ENCODE measurements at regions not wholly inside any gene's neighbourhood (a gene's known extent, or its start where the extent isn't known, plus 50 kb on each side); places are given as distances from the start of the nearest gene placed in this dataset.

- TF ChIP-seq CTCF (IDR thresholded peaks at IDR 0.05): no peak
- no peaks in the 10 kb centered on the region for H3K9me3 ChIP-seq (ENCODE audit: control insufficient read depth, low read length)
- no peak overlapping the region for H3K27ac ChIP-seq
- H3K27me3 ChIP-seq (ENCODE audit: control insufficient read depth, insufficient read depth, low read length): no peaks in the 10 kb centered on the region
- H3K9ac ChIP-seq: no peak overlapping the region
- H3K4me1 ChIP-seq: no peaks in the 10 kb centered on the region
- no peak overlapping the region for H2AFZ ChIP-seq
- no peaks in the 10 kb centered on the region for H3K79me2 ChIP-seq
- no peak overlapping the region for H3K4me3 ChIP-seq (ENCODE audit: low read depth, low read length)
- no peak overlapping the region for H3K4me2 ChIP-seq (ENCODE audit: low read length)
- no peaks in the 10 kb centered on the region for H3K36me3 ChIP-seq (ENCODE audit: control insufficient read depth, insufficient read depth, low read length)
These were observed 185.4 kb downstream of the RAB11FIP2 start for GRCh38 chr10:117861329-117861728.

- Histone ChIP-seq H3K27me3 (ENCODE audit: control insufficient read depth, insufficient read depth, low read length) (no peaks in the 10 kb centered on the region), H3K4me3 (ENCODE audit: low read depth, low read length) (no peak overlapping the region), H2AFZ (no peak overlapping the region), H3K4me2 (ENCODE audit: low read length) (no peak overlapping the region), H3K9ac (no peak overlapping the region), H3K9me3 (ENCODE audit: control insufficient read depth, low read length) (no peaks in the 10 kb centered on the region), H3K4me1 (no peaks in the 10 kb centered on the region), H3K79me2 (no peaks in the 10 kb centered on the region), H3K27ac (no peak overlapping the region), H3K36me3 (ENCODE audit: control insufficient read depth, insufficient read depth, low read length) (no peaks in the 10 kb centered on the region)
- TF ChIP-seq CTCF (IDR thresholded peaks at IDR 0.05): no peak
These were observed 183.0 kb downstream of the RAB11FIP2 start for GRCh38 chr10:117863771-117864170.

GRCh38 chr10:117865945-117866344 lies 180.8 kb downstream of the RAB11FIP2 start:
- no peaks in the 10 kb centered on the region for H3K36me3 ChIP-seq (ENCODE audit: control insufficient read depth, insufficient read depth, low read length)
- no peak for TF ChIP-seq CTCF (IDR thresholded peaks at IDR 0.05)
- H3K27me3 ChIP-seq (ENCODE audit: control insufficient read depth, insufficient read depth, low read length): peaks cover 2% of the 10 kb centered on the region
- no peak overlapping the region for H3K27ac ChIP-seq
- H3K9me3 ChIP-seq (ENCODE audit: control insufficient read depth, low read length): no peaks in the 10 kb centered on the region
- no peak overlapping the region for H2AFZ ChIP-seq
- H3K4me2 ChIP-seq (ENCODE audit: low read length): no peak overlapping the region
- H3K4me1 ChIP-seq: no peaks in the 10 kb centered on the region
- no peak overlapping the region for H3K9ac ChIP-seq
- no peaks in the 10 kb centered on the region for H3K79me2 ChIP-seq
- H3K4me3 ChIP-seq (ENCODE audit: low read depth, low read length): no peak overlapping the region

- no peak overlapping the region for H3K4me3 ChIP-seq (ENCODE audit: low read depth, low read length)
- no peaks in the 10 kb centered on the region for H3K9me3 ChIP-seq (ENCODE audit: control insufficient read depth, low read length)
- H3K27ac ChIP-seq: no peak overlapping the region
- peaks cover 2% of the 10 kb centered on the region for H3K27me3 ChIP-seq (ENCODE audit: control insufficient read depth, insufficient read depth, low read length)
- no peaks in the 10 kb centered on the region for H3K4me1 ChIP-seq
- H3K36me3 ChIP-seq (ENCODE audit: control insufficient read depth, insufficient read depth, low read length): no peaks in the 10 kb centered on the region
- H3K9ac ChIP-seq: no peak overlapping the region
- TF ChIP-seq CTCF (IDR thresholded peaks at IDR 0.05): no peak
- no peaks in the 10 kb centered on the region for H3K79me2 ChIP-seq
- no peak overlapping the region for H3K4me2 ChIP-seq (ENCODE audit: low read length)
- no peak overlapping the region for H2AFZ ChIP-seq
These were observed 178.6 kb downstream of the RAB11FIP2 start for GRCh38 chr10:117868151-117868550.

- Histone ChIP-seq H2AFZ (no peak overlapping the region), H3K4me3 (ENCODE audit: low read depth, low read length) (no peak overlapping the region), H3K4me2 (ENCODE audit: low read length) (no peak overlapping the region), H3K4me1 (no peaks in the 10 kb centered on the region), H3K27me3 (ENCODE audit: control insufficient read depth, insufficient read depth, low read length) (no peaks in the 10 kb centered on the region), H3K9me3 (ENCODE audit: control insufficient read depth, low read length) (no peaks in the 10 kb centered on the region), H3K27ac (no peak overlapping the region), H3K9ac (no peak overlapping the region), H3K36me3 (ENCODE audit: control insufficient read depth, insufficient read depth, low read length) (no peaks in the 10 kb centered on the region), H3K79me2 (no peaks in the 10 kb centered on the region)
- TF ChIP-seq CTCF (IDR thresholded peaks at IDR 0.05): no peak
These were observed 170.9 kb downstream of the RAB11FIP2 start for GRCh38 chr10:117875793-117876192.

Data from parathyroid adenoma (tissue), 2 donors.